HG03103 (cell line): ENCODE measurements at regions not wholly inside any gene's neighbourhood (a gene's known extent, or its start where the extent isn't known, plus 50 kb on each side); places are given as distances from the start of the nearest gene placed in this dataset.
A peak's percentile ranks its signal among the peaks of the same experiment; 100 is the strongest.
"Not testable (repeated sequence)": the region's sequence is repeated elsewhere in the genome, so short reads cannot be mapped to it uniquely, and the experiment has no call there.

ENCODE experiments used
- ATAC-seq: cut with Tn5 transposase; IDR thresholded peaks from one replicate; pipeline ENCODE4 v1.9.1; 2021; ENCODE audit warnings: low read depth; ENCODE audit not compliant: unreplicated experiment

DNA sequence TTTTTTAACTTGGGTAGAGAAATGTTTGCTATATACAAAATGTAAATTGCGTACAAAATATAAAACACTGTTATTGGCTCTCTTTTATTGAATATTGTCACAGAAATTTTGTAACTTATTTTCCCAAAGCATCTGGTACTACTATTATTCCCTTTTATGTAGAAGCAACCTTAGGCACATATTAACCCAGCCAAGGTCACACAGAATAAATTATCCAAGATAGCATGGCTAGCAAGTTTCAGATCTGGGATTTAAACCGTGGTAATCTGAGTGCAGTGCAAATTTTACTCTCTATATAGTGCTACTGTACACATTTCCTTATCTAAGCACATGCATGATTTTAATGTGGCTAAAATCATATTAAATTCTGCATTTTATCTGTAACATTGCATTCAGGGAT, 1190.5 kb upstream of the LRRTM3 start:
- no peak for ATAC-seq

DNA sequence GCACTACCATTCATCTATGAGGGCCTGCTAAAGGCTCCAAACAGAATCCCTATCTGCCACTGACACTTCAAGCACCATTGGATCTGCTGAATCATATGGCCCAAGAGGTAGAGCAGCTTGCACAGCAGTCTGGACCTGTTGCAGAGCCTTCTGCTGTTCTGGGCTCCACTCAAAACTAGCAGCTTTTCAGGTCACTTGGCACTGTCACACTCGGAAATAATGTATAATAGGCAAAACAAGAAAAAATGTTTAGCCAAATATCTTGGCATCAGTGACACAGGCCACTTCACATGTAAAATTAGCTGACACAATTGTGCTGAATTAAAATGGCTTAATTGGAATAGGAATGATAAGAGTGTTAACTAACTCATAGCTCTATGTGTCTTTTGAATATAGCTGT, 1182.9 kb upstream of the LRRTM3 start:
- ATAC-seq, result no peak

- no peak for ATAC-seq
These were observed 1174.6 kb upstream of the LRRTM3 start for GRCh38 chr10:65751218-65751617.

DNA sequence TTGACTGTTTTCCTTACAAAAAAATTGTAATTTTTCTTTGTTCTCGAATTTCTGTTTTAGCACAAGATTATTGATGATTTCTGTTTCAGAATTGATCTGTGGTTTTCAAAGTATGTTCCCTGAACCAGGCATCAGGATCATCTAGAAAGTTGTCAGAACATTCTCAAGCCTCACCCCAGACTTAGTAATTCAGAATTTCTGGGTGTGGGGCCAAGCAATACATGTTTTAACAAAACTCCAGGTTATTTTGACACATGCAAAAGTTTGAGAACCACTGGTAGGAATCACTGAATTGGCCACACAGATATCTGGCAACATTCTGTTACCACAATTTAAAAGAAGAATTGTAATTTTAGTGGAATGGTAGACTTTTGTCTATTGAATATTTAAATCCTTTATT, 1173.9 kb upstream of the LRRTM3 start:
- no peak for ATAC-seq

DNA sequence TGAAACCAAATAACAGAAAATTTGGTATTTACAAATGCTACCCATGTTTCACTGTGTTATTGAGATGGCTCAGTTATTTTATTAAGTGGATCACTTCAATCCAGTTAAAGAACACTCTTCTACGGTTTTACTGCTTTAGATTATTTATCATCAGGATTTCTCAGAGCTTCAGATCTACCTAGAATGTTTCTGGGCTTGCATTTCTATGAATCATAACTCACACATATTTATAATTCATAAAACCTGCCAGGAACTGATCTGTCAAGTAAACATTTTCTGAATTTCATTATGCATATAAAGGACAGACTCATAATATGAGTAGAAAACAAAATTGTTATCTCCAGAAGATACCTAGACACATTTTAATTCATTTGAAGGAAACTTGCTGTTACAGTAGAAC, 1172.3 kb upstream of the LRRTM3 start:
- no peak for ATAC-seq

- no peak for ATAC-seq
These were observed 1171.7 kb upstream of the LRRTM3 start for GRCh38 chr10:65754112-65754511.

DNA sequence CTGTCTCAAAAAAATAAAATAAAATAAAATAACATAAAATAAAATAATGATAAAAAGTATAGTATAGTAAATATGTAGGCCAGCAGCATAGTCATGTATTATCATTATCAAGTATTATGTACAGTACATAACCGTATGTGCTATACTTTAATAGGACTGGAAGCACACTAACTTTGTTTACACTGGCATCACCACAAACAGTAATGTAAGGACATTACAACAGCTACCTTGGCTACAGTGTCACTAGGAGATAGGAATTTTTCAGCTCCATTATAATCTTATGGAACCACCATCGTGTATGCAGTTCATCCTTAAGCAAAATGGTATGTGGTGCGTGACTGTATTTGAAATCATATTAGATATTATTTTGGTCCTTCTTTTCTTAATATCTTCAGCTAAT, 1163.5 kb upstream of the LRRTM3 start:
- no peak for ATAC-seq

DNA sequence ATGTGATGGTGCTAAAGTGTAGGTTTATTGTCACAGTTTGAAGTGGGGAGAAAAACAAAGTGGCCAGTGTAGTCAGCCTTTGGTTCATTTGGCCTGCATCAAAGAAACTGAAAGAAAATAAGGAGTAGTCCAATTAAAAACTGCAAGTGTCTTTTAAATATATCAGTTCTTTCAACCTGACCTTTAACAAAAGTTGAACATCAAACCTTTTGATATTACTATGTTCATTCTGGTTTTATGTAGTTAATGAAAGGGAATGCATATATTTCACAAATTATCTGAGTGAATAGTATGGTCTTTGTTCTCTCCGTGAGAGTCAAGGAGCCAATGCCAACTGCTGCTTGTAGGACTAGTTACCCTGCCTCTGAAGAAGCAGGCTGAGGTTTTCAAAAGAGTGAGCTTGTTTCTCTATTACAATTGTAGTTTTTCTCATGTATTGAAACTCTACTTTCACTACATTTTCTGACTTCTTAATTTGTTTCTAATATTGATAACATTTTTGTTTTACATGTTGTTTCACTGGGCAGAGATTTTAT, 1160.8 kb upstream of the LRRTM3 start:
- no peak for ATAC-seq

GRCh38 chr10:65769828-65770227, 1156.0 kb upstream of the LRRTM3 start:
- no peak for ATAC-seq

DNA sequence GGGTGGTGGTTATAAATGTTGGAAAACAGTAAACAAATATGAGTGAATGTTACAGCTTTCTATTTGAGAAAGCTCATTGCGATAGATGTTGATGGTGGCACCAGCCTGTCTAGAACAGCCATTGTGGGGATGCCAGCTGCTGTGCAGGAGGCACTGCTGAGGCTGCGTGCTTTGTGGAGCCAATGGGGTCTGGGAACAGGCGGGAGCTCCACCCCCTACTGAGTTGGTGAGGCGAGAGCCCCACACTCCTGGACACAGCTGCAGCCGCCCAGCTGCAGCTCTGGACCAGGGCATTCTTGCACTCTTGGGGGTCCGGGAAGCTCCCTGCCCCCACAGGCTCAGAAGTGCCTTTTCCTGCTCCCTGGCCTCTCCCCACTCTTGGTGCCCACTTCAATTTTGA, 1147.1 kb upstream of the LRRTM3 start:
- ATAC-seq, result no peak

- no peak for ATAC-seq
These were observed 1145.9 kb upstream of the LRRTM3 start for GRCh38 chr10:65779985-65780384.

GRCh38 chr10:65786279-65786678, 1139.6 kb upstream of the LRRTM3 start:
- no peak for ATAC-seq

GRCh38 chr10:65787571-65787970, 1138.3 kb upstream of the LRRTM3 start:
- ATAC-seq, result no peak

DNA sequence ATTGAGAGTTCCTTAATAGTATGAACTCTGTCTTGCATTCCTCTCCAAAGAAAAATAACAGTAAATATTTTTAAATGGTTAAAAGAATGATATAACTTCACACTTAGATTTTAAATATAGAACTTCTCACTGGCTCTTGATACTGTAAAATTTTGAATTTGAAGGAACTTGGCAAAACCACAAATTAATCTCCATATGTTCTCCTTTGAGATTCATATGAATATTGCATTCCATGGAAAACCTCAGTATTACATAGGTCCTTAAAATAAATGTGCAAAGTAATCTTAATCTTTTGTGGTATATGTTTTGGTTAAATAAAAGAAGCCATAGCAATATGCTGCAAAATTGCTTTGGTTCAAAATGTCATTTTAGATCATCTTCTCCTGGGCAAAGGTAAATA, 1137.6 kb upstream of the LRRTM3 start:
- ATAC-seq, result no peak

DNA sequence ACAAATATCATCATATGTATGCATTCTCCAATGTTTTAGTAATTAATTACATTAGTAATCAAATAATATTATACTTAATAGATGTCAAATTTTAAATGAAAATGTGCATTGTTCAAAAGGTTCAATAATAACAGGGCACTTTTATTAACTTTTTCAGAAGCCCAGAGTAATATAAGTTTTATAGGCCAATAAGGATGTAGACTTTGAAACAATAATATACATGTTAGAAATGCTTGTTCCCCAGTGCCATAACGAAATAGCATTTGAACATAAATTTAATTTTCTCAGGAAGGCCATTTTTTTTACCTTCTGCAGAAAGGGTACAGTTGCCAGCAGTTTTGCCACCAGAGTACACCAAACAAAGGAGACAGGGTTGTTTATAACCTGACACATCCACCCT, 1133.9 kb upstream of the LRRTM3 start:
- no peak for ATAC-seq

GRCh38 chr10:65793738-65794425, 1132.0 kb upstream of the LRRTM3 start:
- no peak for ATAC-seq

GRCh38 chr10:65794861-65795260, 1131.0 kb upstream of the LRRTM3 start:
- not testable (repeated sequence) for ATAC-seq

DNA sequence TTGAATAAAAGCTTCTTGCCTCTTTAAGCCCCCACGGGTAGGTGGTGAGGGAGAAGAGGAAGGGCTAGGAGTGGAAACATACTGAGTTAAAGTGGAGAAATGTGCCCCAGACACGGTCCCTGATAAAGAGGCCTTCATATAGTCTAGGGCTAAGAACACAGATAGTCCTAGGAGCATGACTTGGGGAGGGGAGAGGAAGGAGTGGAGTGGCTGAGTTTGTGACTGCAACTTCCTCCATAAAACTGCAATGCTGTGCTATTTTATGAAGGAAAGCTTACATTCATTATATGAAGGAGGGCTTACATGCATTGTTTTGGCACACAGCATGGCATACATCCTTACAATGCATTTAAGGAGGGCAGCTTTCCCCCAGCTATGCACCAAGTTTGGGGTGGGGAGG, 1129.4 kb upstream of the LRRTM3 start:
- ATAC-seq, result no peak

DNA sequence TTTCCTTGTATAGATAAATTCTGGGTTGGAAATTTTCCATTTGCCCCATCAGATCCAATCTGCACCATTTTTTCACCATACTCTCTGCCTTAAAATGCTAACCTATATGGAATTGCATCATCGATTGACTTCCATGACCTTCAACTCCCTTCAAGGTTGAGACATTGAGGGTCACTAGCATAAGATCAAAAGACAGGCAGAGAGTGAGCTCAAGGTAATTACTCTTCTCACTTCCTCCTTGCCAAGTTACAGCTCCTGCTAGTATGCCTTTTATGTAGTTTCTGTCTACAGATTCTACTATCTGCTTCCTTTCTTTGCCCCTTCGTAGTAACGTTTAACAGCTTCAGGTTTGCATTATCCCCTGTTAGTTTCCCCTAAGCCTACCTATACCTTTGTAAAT, 1127.7 kb upstream of the LRRTM3 start:
- peak; percentile 64 for ATAC-seq

GRCh38 chr10:65802391-65802790, 1123.4 kb upstream of the LRRTM3 start:
- ATAC-seq, result no peak

- ATAC-seq, result no peak
These were observed 1120.3 kb upstream of the LRRTM3 start for GRCh38 chr10:65805511-65805910.

GRCh38 chr10:65805993-65806392, 1119.8 kb upstream of the LRRTM3 start:
- no peak for ATAC-seq
